Uterus (tissue), 2 donors: ENCODE measurements at regions not wholly inside any gene's neighbourhood (a gene's known extent, or its start where the extent isn't known, plus 50 kb on each side); places are given as distances from the start of the nearest gene placed in this dataset.

Experiments
- POLR2A ChIP-seq, 2 donors: fragments of 450-650 bp; IDR thresholded peaks; one replicate each; pipeline ENCODE4 v1.6.1; 2016; ENCODE audit warnings: antibody characterized with exemption in 2 of 2, mild to moderate bottlenecking in 1 of 2, moderate library complexity in 1 of 2
- TF ChIP-seq, protein P1 (sequence below), 4 experiments: fragments of 200-600 bp in 2 of 4; fragments of 450-650 bp in 2 of 4; sonication (generic) in 2 of 4; IDR thresholded peaks; one replicate each; pipeline ENCODE4 v1.5.1; 2016 to 2019; ENCODE audit warnings: antibody characterized with exemption in 4 of 4, mild to moderate bottlenecking in 2 of 4, moderate library complexity in 1 of 4

GRCh38 chr4:165631912-165632311, 241.1 kb upstream of the TLL1 start:
- TF ChIP-seq, protein P1, sequence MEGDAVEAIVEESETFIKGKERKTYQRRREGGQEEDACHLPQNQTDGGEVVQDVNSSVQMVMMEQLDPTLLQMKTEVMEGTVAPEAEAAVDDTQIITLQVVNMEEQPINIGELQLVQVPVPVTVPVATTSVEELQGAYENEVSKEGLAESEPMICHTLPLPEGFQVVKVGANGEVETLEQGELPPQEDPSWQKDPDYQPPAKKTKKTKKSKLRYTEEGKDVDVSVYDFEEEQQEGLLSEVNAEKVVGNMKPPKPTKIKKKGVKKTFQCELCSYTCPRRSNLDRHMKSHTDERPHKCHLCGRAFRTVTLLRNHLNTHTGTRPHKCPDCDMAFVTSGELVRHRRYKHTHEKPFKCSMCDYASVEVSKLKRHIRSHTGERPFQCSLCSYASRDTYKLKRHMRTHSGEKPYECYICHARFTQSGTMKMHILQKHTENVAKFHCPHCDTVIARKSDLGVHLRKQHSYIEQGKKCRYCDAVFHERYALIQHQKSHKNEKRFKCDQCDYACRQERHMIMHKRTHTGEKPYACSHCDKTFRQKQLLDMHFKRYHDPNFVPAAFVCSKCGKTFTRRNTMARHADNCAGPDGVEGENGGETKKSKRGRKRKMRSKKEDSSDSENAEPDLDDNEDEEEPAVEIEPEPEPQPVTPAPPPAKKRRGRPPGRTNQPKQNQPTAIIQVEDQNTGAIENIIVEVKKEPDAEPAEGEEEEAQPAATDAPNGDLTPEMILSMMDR (IDR thresholded peaks at IDR 0.05), result no peak
- TF ChIP-seq POLR2A (IDR thresholded peaks at IDR 0.05), result no peak
